OCI-LY3 (cell line): ENCODE measurements at regions not wholly inside any gene's neighbourhood (a gene's known extent, or its start where the extent isn't known, plus 50 kb on each side); places are given as distances from the start of the nearest gene placed in this dataset.

Experiments
- H2AFZ ChIP-seq: fragments of 200-600, 300-600 bp; shearing (Covaris generic); 2 replicates; pipeline ENCODE4 v1.6.0; 2014; ENCODE audit warnings: antibody characterized with exemption, low read depth, low read length
- H3K27ac ChIP-seq: fragments of 200-600, 300-600 bp; sonication (generic); 2 replicates; pipeline ENCODE4 v1.5.1; 2014; ENCODE audit warnings: mild to moderate bottlenecking, low read length, moderate library complexity, mixed read lengths
- H3K27me3 ChIP-seq: fragments of 200-600, 300-600 bp; sonication (generic); 2 replicates; pipeline ENCODE4 v1.6.1; 2014; ENCODE audit warnings: low read depth, low read length, mixed read lengths
- H3K36me3 ChIP-seq: fragments of 200-600, 300-600 bp; sonication (generic); replicated peaks from 2 replicates; pipeline ENCODE3; 2014; ENCODE audit warnings: low read depth, low read length, mixed read lengths
- H3K4me1 ChIP-seq: fragments of 300-600, 200-600 bp; sonication (generic); 2 replicates; pipeline ENCODE4 v1.6.1; 2014; ENCODE audit warnings: low read length, mixed read lengths
- H3K4me2 ChIP-seq: fragments of 200-600, 300-600 bp; sonication (generic); 2 replicates; pipeline ENCODE4 v1.6.1; 2014; ENCODE audit warnings: low read length, mixed read lengths
- H3K4me3 ChIP-seq: fragments of 300-600, 200-600 bp; sonication (generic); 2 replicates; pipeline ENCODE4 v1.5.1; 2014; ENCODE audit warnings: antibody characterized with exemption, mild to moderate bottlenecking, low read length, moderate library complexity
- H3K79me2 ChIP-seq: fragments of 300-600, 200-600 bp; shearing (Covaris generic); 2 replicates; pipeline ENCODE4 v1.6.1; 2014; ENCODE audit warnings: mild to moderate bottlenecking, low read length, mixed read lengths
- H3K9ac ChIP-seq: fragments of 300-600, 200-600 bp; shearing (Covaris generic); 2 replicates; pipeline ENCODE4 v1.6.0; 2014; ENCODE audit warnings: mild to moderate bottlenecking, low read length, moderate library complexity
- H3K9me3 ChIP-seq: fragments of 200-600, 300-600 bp; shearing (Covaris generic); 2 replicates; pipeline ENCODE4 v1.6.1; 2014; ENCODE audit warnings: low read length, mixed read lengths; ENCODE audit not compliant: insufficient read depth
- H4K20me1 ChIP-seq: fragments of 200-600, 300-600 bp; sonication (generic); 2 replicates; pipeline ENCODE4 v1.6.1; 2016; ENCODE audit warnings: low read length, mixed read lengths; ENCODE audit not compliant: insufficient read depth
- CTCF ChIP-seq: fragments of 200-600, 300-600 bp; sonication (generic); IDR thresholded peaks from 2 replicates; pipeline ENCODE4 v1.5.1; 2014; ENCODE audit warnings: antibody characterized with exemption, low read length, low read depth
- EZH2phosphoT487 ChIP-seq: fragments of 200-600 bp; shearing (Covaris generic); IDR thresholded peaks from 2 replicates; pipeline ENCODE4 v1.6.1; 2018; ENCODE audit warnings: antibody characterized with exemption, mixed run types, low read depth

GRCh38 chr18:23336101-23336500 lies 117.0 kb upstream of the RIOK3 start:
- H3K4me3 ChIP-seq, result no peak overlapping the region
- peaks cover 7% of the 10 kb centered on the region for H3K4me1 ChIP-seq
- no peaks in the 10 kb centered on the region for H3K36me3 ChIP-seq
- no peak overlapping the region for H3K9ac ChIP-seq
- no peak overlapping the region for H2AFZ ChIP-seq
- no peaks in the 10 kb centered on the region for H3K79me2 ChIP-seq
- no peak overlapping the region for H3K27ac ChIP-seq
- H3K27me3 ChIP-seq, result no peaks in the 10 kb centered on the region
- no peak overlapping the region for H3K4me2 ChIP-seq
- H4K20me1 ChIP-seq, result no peaks in the 10 kb centered on the region
- no peaks in the 10 kb centered on the region for H3K9me3 ChIP-seq
- TF ChIP-seq CTCF (no peak), EZH2phosphoT487 (no peak)

- TF ChIP-seq CTCF, result no peak
- TF ChIP-seq EZH2phosphoT487, result no peak
- Histone ChIP-seq H3K9me3 (no peaks in the 10 kb centered on the region), H3K4me3 (no peak overlapping the region), H3K4me2 (no peak overlapping the region), H3K36me3 (no peaks in the 10 kb centered on the region), H4K20me1 (no peaks in the 10 kb centered on the region), H3K79me2 (no peaks in the 10 kb centered on the region), H2AFZ (no peak overlapping the region), H3K9ac (no peak overlapping the region), H3K4me1 (no peaks in the 10 kb centered on the region), H3K27ac (no peak overlapping the region), H3K27me3 (no peaks in the 10 kb centered on the region)
These were observed 115.3 kb upstream of the RIOK3 start for GRCh38 chr18:23337599-23338444.

GRCh38 chr18:23340661-23341060 lies 112.4 kb upstream of the RIOK3 start:
- H3K27ac ChIP-seq, result no peak overlapping the region
- no peaks in the 10 kb centered on the region for H3K9me3 ChIP-seq
- no peaks in the 10 kb centered on the region for H3K27me3 ChIP-seq
- no peak overlapping the region for H3K4me2 ChIP-seq
- H4K20me1 ChIP-seq, result no peaks in the 10 kb centered on the region
- H3K36me3 ChIP-seq, result no peaks in the 10 kb centered on the region
- no peak overlapping the region for H3K9ac ChIP-seq
- TF ChIP-seq CTCF (no peak), EZH2phosphoT487 (no peak)
- no peaks in the 10 kb centered on the region for H3K79me2 ChIP-seq
- H3K4me3 ChIP-seq, result no peak overlapping the region
- no peak overlapping the region for H2AFZ ChIP-seq
- H3K4me1 ChIP-seq, result no peaks in the 10 kb centered on the region

- Histone ChIP-seq H3K27ac (no peak overlapping the region), H3K4me3 (no peak overlapping the region), H3K4me2 (no peak overlapping the region), H3K79me2 (no peaks in the 10 kb centered on the region), H3K9me3 (no peaks in the 10 kb centered on the region), H3K4me1 (no peaks in the 10 kb centered on the region), H3K36me3 (no peaks in the 10 kb centered on the region), H3K27me3 (no peaks in the 10 kb centered on the region), H3K9ac (no peak overlapping the region), H4K20me1 (no peaks in the 10 kb centered on the region), H2AFZ (no peak overlapping the region)
- TF ChIP-seq EZH2phosphoT487 (no peak), CTCF (no peak)
These were observed 111.7 kb upstream of the RIOK3 start for GRCh38 chr18:23341383-23341782.
